GM20000 (cell line): ENCODE measurements at regions not wholly inside any gene's neighbourhood (a gene's known extent, or its start where the extent isn't known, plus 50 kb on each side); places are given as distances from the start of the nearest gene placed in this dataset.

Experiments used
- DNase-seq: peaks from one replicate; pipeline ENCODE4 v3.0.0; 2012; ENCODE audit warnings: low spot score
- CTCF ChIP-seq: IDR thresholded peaks from 2 replicates; pipeline ENCODE4 v1.5.1; 2012; ENCODE audit warnings: mild to moderate bottlenecking, control low read depth; ENCODE audit errors: extremely low read depth, missing control alignments

GRCh38 chr2:71992036-71992435, 155.6 kb downstream of the CYP26B1 start:
- DNase-seq = no peak
- TF ChIP-seq CTCF = no peak

- no peak for TF ChIP-seq CTCF
- no peak for DNase-seq
These were observed 156.3 kb downstream of the CYP26B1 start for GRCh38 chr2:71991397-71991796.

GRCh38 chr2:71990826-71991225, 156.8 kb downstream of the CYP26B1 start:
- no peak for DNase-seq
- TF ChIP-seq CTCF = no peak

GRCh38 chr2:71990122-71990521, 157.5 kb downstream of the CYP26B1 start:
- no peak for DNase-seq
- no peak for TF ChIP-seq CTCF

DNA sequence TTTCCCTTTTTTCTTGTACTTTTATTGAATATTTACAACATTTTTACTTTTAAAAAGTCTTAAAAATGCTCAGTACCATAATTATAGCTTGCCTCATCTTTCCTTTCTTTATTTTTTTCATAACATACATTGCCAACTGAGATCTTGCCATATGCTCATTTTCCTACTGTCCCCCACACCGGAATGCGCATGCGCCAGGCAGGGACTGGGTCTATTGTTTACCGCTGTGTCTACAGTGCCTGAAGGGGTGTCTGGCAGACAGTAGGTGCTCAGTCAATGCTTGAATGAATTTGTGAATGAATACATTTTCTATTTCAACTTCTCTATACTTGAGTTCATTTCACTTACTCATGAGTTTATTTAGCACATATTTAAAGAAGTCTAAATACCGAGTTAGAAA, 158.0 kb downstream of the CYP26B1 start:
- no peak for DNase-seq
- TF ChIP-seq CTCF = no peak

DNA sequence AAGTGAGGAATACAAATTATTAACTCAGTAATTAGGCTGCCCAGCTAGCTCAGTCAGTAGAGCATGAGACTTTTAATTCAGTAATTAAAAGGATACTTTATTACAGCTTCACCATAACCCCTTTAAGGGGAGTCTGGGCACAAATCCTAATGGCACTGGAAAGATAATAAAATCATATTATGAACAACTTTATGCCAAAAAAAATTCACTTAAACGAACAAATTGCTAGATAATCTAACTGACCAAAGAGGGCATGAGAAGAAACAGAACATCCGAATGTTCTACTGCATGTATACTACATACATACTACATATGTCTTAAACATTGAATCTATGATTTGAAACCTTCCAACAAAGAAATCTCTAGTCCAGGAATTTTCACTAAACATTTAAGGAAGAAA, 159.5 kb downstream of the CYP26B1 start:
- TF ChIP-seq CTCF = no peak
- DNase-seq = no peak

DNA sequence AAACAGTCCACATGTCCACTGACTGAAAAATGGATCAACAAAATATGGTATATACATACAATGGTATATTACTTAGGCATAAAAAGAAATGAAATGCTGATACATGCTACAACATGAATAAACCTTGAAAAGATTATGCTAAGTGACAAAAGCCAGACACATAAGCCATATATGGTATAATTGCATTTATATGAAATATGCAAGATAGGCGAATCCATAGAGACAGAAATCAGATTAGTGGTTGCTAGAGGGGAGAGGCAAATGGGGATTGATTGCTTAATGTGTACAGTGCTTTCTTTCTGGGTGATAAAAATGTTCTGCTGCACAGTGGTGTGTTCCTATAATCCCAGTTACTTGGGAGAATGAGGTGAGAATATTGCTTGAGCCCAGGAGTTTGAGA, 171.0 kb downstream of the CYP26B1 start:
- no peak for DNase-seq
- no peak for TF ChIP-seq CTCF
